Tibial artery (tissue), 4 donors: ENCODE measurements at regions not wholly inside any gene's neighbourhood (a gene's known extent, or its start where the extent isn't known, plus 50 kb on each side); places are given as distances from the start of the nearest gene placed in this dataset.

Experiments used
- DNase-seq, 2 donors: peaks; one replicate each; pipeline ENCODE4 v3.0.0-alpha.2; 2019
- H3K27ac ChIP-seq, 2 donors: fragments of 200-600 bp; sonication (generic) in 1 of 2; 1 replicate in 1 of 2; 2 replicates in 1 of 2; pipeline ENCODE4 v1.5.1; 2018 to 2019; ENCODE audit warnings: mild to moderate bottlenecking in 1 of 2
- H3K27me3 ChIP-seq, 2 donors: fragments of 200-600 bp; sonication (generic) in 1 of 2; one replicate each; pipeline versions ENCODE4 v1.5.1 to v1.6.0; 2016 to 2019
- H3K36me3 ChIP-seq, 3 donors: fragments of 200-600 bp; sonication (generic) in 2 of 3; one replicate each; pipeline ENCODE4 v1.5.1; 2016 to 2019; ENCODE audit warnings: mild to moderate bottlenecking in 2 of 3
- H3K4me1 ChIP-seq, 4 donors: fragments of 200-600 bp; sonication (generic) in 2 of 4; 1 replicate in 3 of 4; 2 replicates in 1 of 4; pipeline ENCODE4 v1.5.1; 2016 to 2019
- H3K4me3 ChIP-seq, 2 donors: fragments of 200-600 bp; sonication (generic) in 1 of 2; 1 replicate in 1 of 2; 2 replicates in 1 of 2; pipeline ENCODE4 v1.5.1; 2018 to 2019; ENCODE audit warnings: mild to moderate bottlenecking in 2 of 2
- H3K9me3 ChIP-seq, 3 donors: fragments of 200-600 bp; sonication (generic) in 1 of 3; one replicate each; pipeline ENCODE4 v1.5.1; 2016 to 2019
- intact Hi-C: fragments of 100-400 bp; cut with DNase I; formaldehyde crosslinking; loops from one replicate; pipeline ENCODE4 v1.15.0; 2023; ENCODE audit warnings: low total_unique reads
- TF ChIP-seq, protein P1 (sequence below), 2 experiments: fragments of 200-600 bp in 1 of 2; fragments of 450-650 bp in 1 of 2; IDR thresholded peaks; one replicate each; pipeline ENCODE4 v1.5.1; 2017 to 2019; ENCODE audit warnings: antibody characterized with exemption in 2 of 2, mild to moderate bottlenecking in 1 of 2, moderate library complexity in 1 of 2

DNA sequence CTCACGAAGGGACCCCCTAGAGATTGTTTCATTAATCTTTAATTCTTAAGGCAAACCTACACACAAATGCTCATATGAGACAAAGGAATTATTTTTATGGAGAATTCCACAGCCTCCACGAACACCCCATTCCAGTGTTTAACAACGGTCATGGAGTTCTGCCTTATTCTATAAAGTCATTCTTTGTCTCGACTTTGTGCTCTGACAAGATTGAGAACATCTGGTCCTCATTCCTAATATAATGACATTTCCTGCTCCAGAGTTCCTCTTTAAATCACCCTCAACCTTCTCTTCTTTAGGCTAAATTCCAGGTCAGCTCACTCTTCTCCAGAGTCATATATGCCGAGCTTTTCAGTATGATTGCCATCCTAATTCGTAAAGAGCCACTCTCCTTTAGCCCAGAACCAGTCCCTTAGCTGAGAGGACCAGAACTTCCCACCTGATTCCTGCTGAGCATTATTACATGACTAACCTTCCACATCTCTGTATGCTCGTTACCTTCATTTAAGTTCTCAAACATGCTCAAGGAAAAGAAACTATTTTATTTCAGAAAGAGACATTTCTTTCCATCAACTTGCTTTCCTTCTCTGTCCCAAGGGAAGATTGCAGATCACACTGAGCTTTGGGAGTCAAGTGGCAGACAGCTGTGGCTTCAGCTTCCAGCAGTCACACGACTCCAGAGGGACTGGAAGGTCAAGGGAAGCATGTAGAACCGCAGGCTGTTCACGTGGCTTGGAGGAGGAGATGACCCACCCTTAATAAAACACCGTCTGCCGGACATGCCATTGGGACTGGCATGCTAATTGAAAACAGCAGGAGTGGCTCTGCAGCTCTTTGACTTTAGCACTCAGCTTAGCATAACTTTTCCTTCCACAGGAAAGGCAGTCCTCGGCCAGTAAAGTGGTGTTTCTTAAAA lies 467.1 kb upstream of the HSF2 start:
- H3K27me3 ChIP-seq = no peaks in the 10 kb centered on the region
- peaks cover 0 to 14% (median 2%) of the 10 kb centered on the region in 4 donors for H3K4me1 ChIP-seq
- intact Hi-C loops = no loop called here
- no peaks in the 10 kb centered on the region for H3K36me3 ChIP-seq
- no peak overlapping the region for H3K4me3 ChIP-seq
- DNase-seq = peak in 1 of 2 donors; percentile 68
- TF ChIP-seq, protein P1, sequence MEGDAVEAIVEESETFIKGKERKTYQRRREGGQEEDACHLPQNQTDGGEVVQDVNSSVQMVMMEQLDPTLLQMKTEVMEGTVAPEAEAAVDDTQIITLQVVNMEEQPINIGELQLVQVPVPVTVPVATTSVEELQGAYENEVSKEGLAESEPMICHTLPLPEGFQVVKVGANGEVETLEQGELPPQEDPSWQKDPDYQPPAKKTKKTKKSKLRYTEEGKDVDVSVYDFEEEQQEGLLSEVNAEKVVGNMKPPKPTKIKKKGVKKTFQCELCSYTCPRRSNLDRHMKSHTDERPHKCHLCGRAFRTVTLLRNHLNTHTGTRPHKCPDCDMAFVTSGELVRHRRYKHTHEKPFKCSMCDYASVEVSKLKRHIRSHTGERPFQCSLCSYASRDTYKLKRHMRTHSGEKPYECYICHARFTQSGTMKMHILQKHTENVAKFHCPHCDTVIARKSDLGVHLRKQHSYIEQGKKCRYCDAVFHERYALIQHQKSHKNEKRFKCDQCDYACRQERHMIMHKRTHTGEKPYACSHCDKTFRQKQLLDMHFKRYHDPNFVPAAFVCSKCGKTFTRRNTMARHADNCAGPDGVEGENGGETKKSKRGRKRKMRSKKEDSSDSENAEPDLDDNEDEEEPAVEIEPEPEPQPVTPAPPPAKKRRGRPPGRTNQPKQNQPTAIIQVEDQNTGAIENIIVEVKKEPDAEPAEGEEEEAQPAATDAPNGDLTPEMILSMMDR (IDR thresholded peaks at IDR 0.05) = no peak
- H3K27ac ChIP-seq = peak overlapping the region in 1 of 2 donors; percentile 25
- no peaks in the 10 kb centered on the region for H3K9me3 ChIP-seq

DNA sequence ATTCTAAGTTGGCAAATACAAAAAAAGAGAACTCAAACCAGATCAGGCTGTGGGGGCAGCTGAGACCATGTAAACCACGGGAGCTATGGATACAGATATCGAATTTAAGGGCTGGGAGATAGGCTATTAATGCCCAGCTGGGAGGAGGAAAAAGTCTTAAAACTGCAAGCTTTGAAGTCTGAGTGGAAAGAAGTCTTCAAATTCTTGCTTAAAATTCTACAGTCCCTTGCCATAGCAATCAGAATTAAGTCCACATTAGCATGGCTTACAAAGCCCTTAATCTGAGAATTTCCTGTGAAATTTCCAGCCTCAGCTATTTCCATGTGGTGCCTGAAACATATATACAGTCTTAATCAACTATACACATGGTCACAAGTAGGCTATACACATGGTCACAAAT lies 465.0 kb upstream of the HSF2 start:
- Histone ChIP-seq H3K27ac (no peak overlapping the region), H3K4me1 (peaks cover 0 to 14% (median 2%) of the 10 kb centered on the region in 4 donors), H3K36me3 (no peaks in the 10 kb centered on the region), H3K9me3 (no peaks in the 10 kb centered on the region), H3K4me3 (no peak overlapping the region), H3K27me3 (no peaks in the 10 kb centered on the region)
- intact Hi-C loops = no loop called here
- DNase-seq = no peak
- TF ChIP-seq, protein P1 (IDR thresholded peaks at IDR 0.05) = no peak

DNA sequence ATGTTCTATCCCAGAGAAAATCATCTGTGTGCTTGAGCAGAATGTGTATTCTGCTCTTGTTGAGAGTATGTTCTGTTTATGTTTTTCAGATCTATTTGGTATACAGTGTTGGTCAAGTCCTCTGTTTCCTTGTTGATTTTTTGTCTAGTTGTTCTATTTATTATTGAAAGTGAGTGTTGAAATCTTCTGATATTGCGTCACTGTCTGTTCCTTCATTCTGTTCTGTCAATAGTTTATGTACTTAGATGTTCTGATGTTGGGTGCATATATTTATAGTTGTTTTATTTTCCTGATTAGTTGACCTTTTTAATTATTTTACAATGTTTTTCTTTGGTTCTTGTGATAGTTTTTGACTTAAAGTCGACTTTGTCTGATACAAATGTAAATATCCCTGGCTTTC lies 458.7 kb upstream of the HSF2 start:
- no peak overlapping the region for H3K4me3 ChIP-seq
- TF ChIP-seq, protein P1 (IDR thresholded peaks at IDR 0.05) = no peak
- no peak for DNase-seq
- intact Hi-C loops = no loop called here
- no peak overlapping the region for H3K27ac ChIP-seq
- no peaks in the 10 kb centered on the region for H3K27me3 ChIP-seq
- H3K4me1 ChIP-seq = peaks cover 0 to 16% (median 0%) of the 10 kb centered on the region in 4 donors
- H3K36me3 ChIP-seq = no peaks in the 10 kb centered on the region
- H3K9me3 ChIP-seq = no peaks in the 10 kb centered on the region

DNA sequence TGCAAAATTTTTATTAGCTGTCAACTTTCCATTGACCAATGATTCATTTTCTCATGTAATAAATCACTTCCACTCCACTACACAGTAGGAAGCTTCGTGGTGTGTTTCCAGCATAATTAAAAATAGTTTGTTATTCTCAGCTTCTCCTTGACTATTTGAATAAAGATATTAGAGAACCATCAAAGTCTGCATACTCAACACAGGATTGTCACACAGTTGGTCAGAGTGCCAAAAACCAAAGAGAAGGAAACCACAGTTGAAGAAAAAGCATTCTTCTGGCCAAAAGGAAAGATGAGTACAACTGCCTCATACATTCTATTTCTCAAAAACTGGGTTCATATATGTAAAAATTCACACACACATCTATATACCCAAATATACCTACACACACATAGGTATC lies 455.1 kb upstream of the HSF2 start:
- Histone ChIP-seq H3K4me1 (peaks cover 0 to 16% (median 0%) of the 10 kb centered on the region in 4 donors), H3K9me3 (no peaks in the 10 kb centered on the region), H3K36me3 (no peaks in the 10 kb centered on the region), H3K4me3 (no peak overlapping the region), H3K27me3 (no peaks in the 10 kb centered on the region), H3K27ac (no peak overlapping the region)
- TF ChIP-seq, protein P1 (IDR thresholded peaks at IDR 0.05) = no peak
- intact Hi-C loops = no loop called here
- no peak for DNase-seq

DNA sequence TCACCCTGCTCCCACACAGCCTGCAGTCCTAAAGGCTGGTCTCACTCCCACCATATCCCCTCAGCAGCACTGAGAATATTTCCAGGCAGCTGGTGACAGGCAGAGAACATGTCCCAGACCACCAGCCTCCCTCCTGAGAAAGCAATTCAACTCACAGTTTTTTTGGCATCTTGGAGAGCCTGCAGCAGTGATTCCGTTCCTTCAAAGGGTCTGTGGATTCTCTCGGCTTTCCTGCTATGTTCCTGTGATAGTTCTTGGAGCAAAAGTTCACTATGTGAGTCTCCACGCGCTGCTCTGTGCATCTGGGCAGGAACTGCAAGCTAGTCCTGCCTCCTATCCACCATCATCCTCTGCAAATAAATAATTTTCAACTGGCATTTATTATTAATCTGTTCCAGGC lies 448.3 kb upstream of the HSF2 start:
- Histone ChIP-seq H3K27me3 (no peaks in the 10 kb centered on the region), H3K9me3 (no peaks in the 10 kb centered on the region), H3K4me3 (no peak overlapping the region), H3K4me1 (peaks cover 0 to 24% (median 7%) of the 10 kb centered on the region in 4 donors), H3K27ac (peak overlapping the region; percentile 52 to 60), H3K36me3 (no peaks in the 10 kb centered on the region)
- DNase-seq = peak in 1 of 2 donors; percentile 40
- intact Hi-C loops = no loop called here
- TF ChIP-seq, protein P1 (IDR thresholded peaks at IDR 0.05) = no peak
